CD14-positive monocyte (primary cell): ENCODE measurements at regions not wholly inside any gene's neighbourhood (a gene's known extent, or its start where the extent isn't known, plus 50 kb on each side); places are given as distances from the start of the nearest gene placed in this dataset.

Experiments
- DNase-seq, 3 donors: peaks; one replicate each; pipeline ENCODE4 v3.0.0-alpha.2; 2011 to 2022
- H2AFZ ChIP-seq: 2 replicates; pipeline ENCODE4 v1.6.0; 2012; ENCODE audit warnings: mild to moderate bottlenecking, low read depth, low read length, inconsistent platforms; ENCODE audit not compliant: insufficient read depth, poor library complexity, severe bottlenecking
- H3K27ac ChIP-seq, 2 donors: 1 replicate in 1 of 2; 2 replicates in 1 of 2; pipeline ENCODE4 v1.5.1; 2012 to 2013; ENCODE audit warnings: low read length in 2 of 2, control low read depth in 1 of 2, inconsistent platforms in 1 of 2, low read depth in 1 of 2, mild to moderate bottlenecking in 1 of 2
- H3K27me3 ChIP-seq, 2 donors: one replicate each; pipeline versions ENCODE4 v1.6.0 to v1.6.1; 2011 to 2013; ENCODE audit warnings: low read length in 2 of 2; ENCODE audit not compliant: control insufficient read depth in 2 of 2, insufficient read depth in 2 of 2
- H3K36me3 ChIP-seq, 2 donors: replicated peaks in 1 of 2; 1 replicate in 1 of 2; 2 replicates in 1 of 2; pipeline versions ENCODE4 v1.5.1 to v1.6.1; 2012 to 2013; ENCODE audit warnings: low read length in 2 of 2, control low read depth in 1 of 2, inconsistent platforms in 1 of 2, mild to moderate bottlenecking in 1 of 2; ENCODE audit not compliant: insufficient read depth in 2 of 2, control insufficient read depth in 1 of 2
- H3K4me1 ChIP-seq, 2 donors: 1 replicate in 1 of 2; 2 replicates in 1 of 2; pipeline versions ENCODE4 v1.5.1 to v1.6.1; 2012 to 2013; ENCODE audit warnings: low read length in 2 of 2, control low read depth in 1 of 2, inconsistent platforms in 1 of 2, mild to moderate bottlenecking in 1 of 2, moderate library complexity in 1 of 2; ENCODE audit not compliant: insufficient read depth in 2 of 2, control insufficient read depth in 1 of 2
- H3K4me2 ChIP-seq: replicated peaks from 2 replicates; pipeline ENCODE3; 2012; ENCODE audit warnings: low read length, moderate library complexity, mild to moderate bottlenecking; ENCODE audit not compliant: poor library complexity, severe bottlenecking; ENCODE audit errors: extremely low read depth
- H3K4me3 ChIP-seq, 3 experiments: fragments of 200-600 bp in 1 of 3; sonication (generic) in 1 of 3; replicated peaks in 1 of 3; 1 replicate in 2 of 3; 2 replicates in 1 of 3; pipeline ENCODE4 v1.5.1; 2011 to 2013; ENCODE audit warnings: low read length in 3 of 3, mild to moderate bottlenecking in 3 of 3, control low read depth in 2 of 3, low read depth in 2 of 3, inconsistent platforms in 1 of 3, moderate library complexity in 1 of 3
- H3K79me2 ChIP-seq: 2 replicates; pipeline ENCODE4 v1.6.0; 2012; ENCODE audit warnings: mild to moderate bottlenecking, control low read depth, inconsistent platforms, low read length, moderate library complexity; ENCODE audit not compliant: insufficient read depth
- H3K9ac ChIP-seq: 2 replicates; pipeline ENCODE4 v1.6.0; 2017; ENCODE audit warnings: low read length, mild to moderate bottlenecking; ENCODE audit not compliant: insufficient read depth, poor library complexity, severe bottlenecking
- H3K9me3 ChIP-seq, 2 donors: replicated peaks in 1 of 2; 1 replicate in 1 of 2; 2 replicates in 1 of 2; pipeline versions ENCODE4 v1.5.1 to v1.6.1; 2012 to 2013; ENCODE audit warnings: low read length in 2 of 2, control low read depth in 1 of 2; ENCODE audit not compliant: control insufficient read depth in 1 of 2, insufficient read depth in 1 of 2
- H4K20me1 ChIP-seq: 2 replicates; pipeline ENCODE4 v1.6.0; 2012; ENCODE audit warnings: mild to moderate bottlenecking, low read length, control low read depth, moderate library complexity; ENCODE audit not compliant: insufficient read depth
- H3K27ac Mint-ChIP-seq, 7 donors: one replicate each; pipeline ENCODE4 v1.8.0; 2020; ENCODE audit warnings: mild to moderate bottlenecking in 7 of 7, mixed read lengths in 7 of 7, moderate library complexity in 6 of 7, inconsistent platforms in 2 of 7
- H3K27me3 Mint-ChIP-seq, 3 donors: one replicate each; pipeline ENCODE4 v1.8.0; 2021 to 2022; ENCODE audit warnings: low read depth in 3 of 3, mild to moderate bottlenecking in 3 of 3, mixed read lengths in 3 of 3, moderate library complexity in 3 of 3, inconsistent platforms in 1 of 3
- H3K36me3 Mint-ChIP-seq, 2 donors: one replicate each; pipeline ENCODE4 v1.8.0; 2020; ENCODE audit warnings: mixed read lengths in 2 of 2, inconsistent platforms in 1 of 2, mild to moderate bottlenecking in 1 of 2
- H3K4me1 Mint-ChIP-seq: one replicate; pipeline ENCODE4 v1.8.0; 2020; ENCODE audit warnings: mild to moderate bottlenecking, mixed read lengths
- H3K4me3 Mint-ChIP-seq, 2 donors: one replicate each; pipeline ENCODE4 v1.8.0; 2020; ENCODE audit warnings: mild to moderate bottlenecking in 2 of 2, mixed read lengths in 2 of 2, moderate library complexity in 1 of 2
- H3K9me3 Mint-ChIP-seq, 7 donors: one replicate each; pipeline ENCODE4 v1.8.0; 2020 to 2022; ENCODE audit warnings: mixed read lengths in 7 of 7, mild to moderate bottlenecking in 6 of 7, moderate library complexity in 6 of 7, inconsistent platforms in 2 of 7
- CTCF ChIP-seq: fragments of 200-600 bp; IDR thresholded peaks from one replicate; pipeline ENCODE4 v1.8.0; 2022; ENCODE audit warnings: antibody characterized with exemption, mild to moderate bottlenecking
- WGBS: methylation state at CpG from one replicate; pipeline ENCODE4 v1.1.5; 2013; ENCODE audit warnings: missing lambda C conversion rate; ENCODE audit not compliant: insufficient coverage; 5-methylcytosine and 5-hydroxymethylcytosine counted together
- intact Hi-C, 2 donors: fragments of 100-400 bp; cut with micrococcal nuclease; formaldehyde crosslinking; loops; one replicate each; pipeline versions ENCODE4 v1.15.0 to v1.15.1; 2023

GRCh38 chr5:103867857-103868598, 305.4 kb upstream of the NUDT12 start:
- H3K9ac ChIP-seq: no peak overlapping the region
- peaks cover 0 to 8% (median 0%) of the 10 kb centered on the region in 7 donors for H3K9me3 Mint-ChIP-seq
- H3K27ac ChIP-seq: no peak overlapping the region
- H2AFZ ChIP-seq: no peak overlapping the region
- H3K79me2 ChIP-seq: no peaks in the 10 kb centered on the region
- no peaks in the 10 kb centered on the region for H3K36me3 ChIP-seq
- 38% methylated on average over 2 of the region's 5 CpGs for WGBS
- H3K4me1 ChIP-seq: no peaks in the 10 kb centered on the region
- intact Hi-C loops: no loop called here
- H3K27ac Mint-ChIP-seq: no peak overlapping the region
- H3K27me3 ChIP-seq: no peaks in the 10 kb centered on the region
- H3K4me1 Mint-ChIP-seq: no peaks in the 10 kb centered on the region
- H3K4me2 ChIP-seq: no peak overlapping the region
- H4K20me1 ChIP-seq: no peaks in the 10 kb centered on the region
- no peaks in the 10 kb centered on the region for H3K36me3 Mint-ChIP-seq
- H3K4me3 ChIP-seq: no peak overlapping the region
- H3K4me3 Mint-ChIP-seq: no peak overlapping the region
- DNase-seq: no peak
- peaks cover 0 to under 1% of the 10 kb centered on the region in 2 donors for H3K9me3 ChIP-seq
- peaks cover 0 to 1% (median 0%) of the 10 kb centered on the region in 3 donors for H3K27me3 Mint-ChIP-seq
- no peak for TF ChIP-seq CTCF

GRCh38 chr5:103866169-103866568, 303.6 kb upstream of the NUDT12 start:
- no peaks in the 10 kb centered on the region for H3K4me1 ChIP-seq
- Mint-ChIP-seq H3K4me3 (no peak overlapping the region), H3K9me3 (peaks cover 0 to 9% (median 2%) of the 10 kb centered on the region in 7 donors), H3K36me3 (no peaks in the 10 kb centered on the region), H3K27ac (no peak overlapping the region), H3K27me3 (peaks cover 0 to 1% (median 0%) of the 10 kb centered on the region in 3 donors), H3K4me1 (no peaks in the 10 kb centered on the region)
- no peak overlapping the region for H3K9ac ChIP-seq
- no peaks in the 10 kb centered on the region for H4K20me1 ChIP-seq
- no peak for DNase-seq
- H3K27ac ChIP-seq: no peak overlapping the region
- no CpG with 5 or more reads among the region's 1 CpG for WGBS
- H3K27me3 ChIP-seq: no peaks in the 10 kb centered on the region
- no peak overlapping the region for H2AFZ ChIP-seq
- intact Hi-C loops: no loop called here
- H3K4me3 ChIP-seq: no peak overlapping the region
- peaks cover 0 to 6% of the 10 kb centered on the region in 2 donors for H3K9me3 ChIP-seq
- H3K4me2 ChIP-seq: no peak overlapping the region
- H3K36me3 ChIP-seq: no peaks in the 10 kb centered on the region
- H3K79me2 ChIP-seq: no peaks in the 10 kb centered on the region
- no peak for TF ChIP-seq CTCF
